WTC11 (cell line): ENCODE measurements at regions not wholly inside any gene's neighbourhood (a gene's known extent, or its start where the extent isn't known, plus 50 kb on each side); places are given as distances from the start of the nearest gene placed in this dataset.

Source experiments
- ATAC-seq: fragments of 200-7000 bp; cut with Tn5 transposase; 2 replicates; pipeline ENCODE4 v1.10.0; 2021; ENCODE audit warnings: mild to moderate bottlenecking, moderate library complexity
- CTCF ChIA-PET: fragments of 300-600 bp; sonication (Branson Sonifier 250); formaldehyde crosslinking; loops from one replicate; lab custom pipeline; 2021; ENCODE audit warnings: antibody characterized with exemption; lab: Charles Lee
- POLR2A ChIA-PET: fragments of 350-600 bp; sonication (Branson Sonifier 250); formaldehyde crosslinking; loops from one replicate; lab custom pipeline; 2021; ENCODE audit warnings: antibody characterized with exemption; lab: Charles Lee
- DNase-seq: peaks from one replicate; pipeline ENCODE4 v3.0.0; 2021; ENCODE audit warnings: low spot score
- H3K27ac Mint-ChIP-seq: 2 replicates; pipeline ENCODE4 v1.8.0; 2021; ENCODE audit warnings: mixed read lengths
- H3K27me3 Mint-ChIP-seq: 2 replicates; pipeline ENCODE4 v1.8.0; 2021; ENCODE audit warnings: low read depth, mild to moderate bottlenecking, moderate library complexity, mixed read lengths
- H3K36me3 Mint-ChIP-seq: 2 replicates; pipeline ENCODE4 v1.8.0; 2021; ENCODE audit warnings: mixed read lengths
- H3K4me1 Mint-ChIP-seq: 2 replicates; pipeline ENCODE4 v1.8.0; 2022; ENCODE audit warnings: mixed read lengths
- H3K4me3 Mint-ChIP-seq: 2 replicates; pipeline ENCODE4 v1.8.0; 2021; ENCODE audit warnings: mild to moderate bottlenecking, moderate library complexity, mixed read lengths
- H3K9me3 Mint-ChIP-seq: 2 replicates; pipeline ENCODE4 v1.8.0; 2021; ENCODE audit warnings: mixed read lengths
- AFF4 ChIP-seq: sonication (generic); formaldehyde crosslinking; IDR thresholded peaks from 2 replicates; pipeline ENCODE4 v1.8.1; 2023; ENCODE audit warnings: mild to moderate bottlenecking, missing genetic modification reagents, borderline replicate concordance
- ATF1 ChIP-seq: sonication (generic); formaldehyde crosslinking; IDR thresholded peaks from 2 replicates; pipeline ENCODE4 v1.8.1; 2023; ENCODE audit warnings: mild to moderate bottlenecking, moderate library complexity, missing genetic modification reagents
- E2F4 ChIP-seq: sonication (generic); formaldehyde crosslinking; IDR thresholded peaks from 2 replicates; pipeline ENCODE4 v1.8.1; 2022; ENCODE audit warnings: low read depth, mild to moderate bottlenecking, moderate library complexity, missing genetic modification reagents, borderline replicate concordance
- ETV6 ChIP-seq: sonication (generic); formaldehyde crosslinking; IDR thresholded peaks from 2 replicates; pipeline ENCODE4 v1.8.1; 2022; ENCODE audit warnings: mild to moderate bottlenecking, missing genetic modification reagents
- FOXP4 ChIP-seq: sonication (generic); formaldehyde crosslinking; IDR thresholded peaks from 2 replicates; pipeline ENCODE4 v1.8.0; 2022; ENCODE audit warnings: mild to moderate bottlenecking, missing genetic modification reagents
- GABPB1 ChIP-seq: sonication (generic); formaldehyde crosslinking; IDR thresholded peaks from 2 replicates; pipeline ENCODE4 v1.8.1; 2023; ENCODE audit warnings: mild to moderate bottlenecking, missing genetic modification reagents
- GTF2I ChIP-seq: fragments of 250-450 bp; sonication (Bioruptor Pico); conservative IDR thresholded peaks from 2 replicates; pipeline ENCODE4 v1.4.0; 2021; ENCODE audit warnings: mild to moderate bottlenecking
- NR2C2 ChIP-seq: sonication (generic); formaldehyde crosslinking; IDR thresholded peaks from 2 replicates; pipeline ENCODE4 v1.8.0; 2022; ENCODE audit warnings: mild to moderate bottlenecking, missing genetic modification reagents
- RELA ChIP-seq: sonication (generic); formaldehyde crosslinking; IDR thresholded peaks from 2 replicates; pipeline ENCODE4 v1.8.1; 2022; ENCODE audit warnings: missing genetic modification reagents, mild to moderate bottlenecking, borderline replicate concordance
- SMAD3 ChIP-seq: sonication (generic); formaldehyde crosslinking; IDR thresholded peaks from 2 replicates; pipeline ENCODE4 v1.8.0; 2022; ENCODE audit warnings: missing genetic modification reagents, mild to moderate bottlenecking, borderline replicate concordance
- SOX15 ChIP-seq: fragments of 250-450 bp; sonication (Bioruptor Pico); IDR thresholded peaks from 2 replicates; pipeline ENCODE4 v1.9.0; 2021; ENCODE audit warnings: mild to moderate bottlenecking
- SP1 ChIP-seq: sonication (generic); formaldehyde crosslinking; conservative IDR thresholded peaks from 2 replicates; pipeline ENCODE4 v1.8.1; 2022; ENCODE audit warnings: missing genetic modification reagents
- USF1 ChIP-seq: sonication (generic); formaldehyde crosslinking; IDR thresholded peaks from 2 replicates; pipeline ENCODE4 v1.8.0; 2022; ENCODE audit warnings: mild to moderate bottlenecking, missing genetic modification reagents
- ZNF121 ChIP-seq: sonication (generic); formaldehyde crosslinking; IDR thresholded peaks from 2 replicates; pipeline ENCODE4 v1.8.0; 2023; ENCODE audit warnings: missing genetic modification reagents
- ZNF232 ChIP-seq: sonication (generic); formaldehyde crosslinking; IDR thresholded peaks from 2 replicates; pipeline ENCODE4 v1.8.0; 2022; ENCODE audit warnings: mild to moderate bottlenecking, missing genetic modification reagents
- ZNF416 ChIP-seq: fragments of 250-450 bp; sonication (Bioruptor Pico); IDR thresholded peaks from 2 replicates; pipeline ENCODE4 v1.9.0; 2021; ENCODE audit warnings: mild to moderate bottlenecking, inconsistent platforms
- ZNF532 ChIP-seq: fragments of 250-450 bp; sonication (Bioruptor Pico); IDR thresholded peaks from 2 replicates; pipeline ENCODE4 v1.9.0; 2021; ENCODE audit warnings: mild to moderate bottlenecking, borderline replicate concordance
- TF ChIP-seq, protein P1 (sequence below): sonication (generic); formaldehyde crosslinking; IDR thresholded peaks from 2 replicates; pipeline ENCODE4 v1.8.1; 2022; ENCODE audit warnings: missing genetic modification reagents, borderline replicate concordance
- TF ChIP-seq, protein P2 (sequence below): fragments of 200-600 bp; IDR thresholded peaks from 2 replicates; pipeline ENCODE4 v1.8.0; 2022; ENCODE audit warnings: antibody characterized with exemption
- TF ChIP-seq, protein P3 (sequence below): sonication (generic); formaldehyde crosslinking; conservative IDR thresholded peaks from 2 replicates; pipeline ENCODE4 v1.8.1; 2023; ENCODE audit warnings: mild to moderate bottlenecking, low read depth, missing genetic modification reagents, moderate library complexity

DNA sequence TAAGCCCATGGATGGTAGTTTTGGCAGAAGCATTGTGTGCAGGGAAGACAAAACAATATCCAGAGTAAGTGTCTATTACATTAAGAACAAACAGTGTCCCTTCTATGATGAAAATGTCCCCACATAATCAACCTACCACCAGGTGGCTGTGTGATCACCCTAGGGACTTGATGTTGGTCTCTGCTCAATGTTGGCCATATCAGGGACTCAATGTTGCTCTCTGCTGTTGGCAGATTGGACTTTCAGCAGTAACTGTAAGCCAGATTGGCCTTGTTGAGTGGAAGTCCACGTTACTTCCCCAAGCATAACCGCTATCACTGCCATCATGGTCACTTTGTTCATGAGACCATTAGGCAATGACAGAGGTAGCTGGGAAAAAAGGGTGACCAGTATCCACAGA is 52.8 kb upstream of the PRSS3 start:
- Mint-ChIP-seq H3K4me3 (no peak overlapping the region), H3K36me3 (no peaks in the 10 kb centered on the region), H3K9me3 (peaks cover 4% of the 10 kb centered on the region), H3K27me3 (0 out of 2 replicates have a peak, but pooled peaks cover 2% of the 10 kb centered on the region), H3K4me1 (peaks cover 2% of the 10 kb centered on the region), H3K27ac (no peak overlapping the region)
- no peak for DNase-seq
- ATAC-seq, result no peak
- TF ChIP-seq GTF2I (CRISPR knock-in tag) (no peak), ZNF416 (CRISPR knock-in tag) (no peak), FOXP4 (CRISPR knock-in tag) (no peak), GABPB1 (CRISPR knock-in tag) (no peak), AFF4 (CRISPR knock-in tag) (no peak), SMAD3 (CRISPR knock-in tag) (no peak), SP1 (CRISPR knock-in tag) (no peak), ATF1 (CRISPR knock-in tag) (no peak), NR2C2 (CRISPR knock-in tag) (no peak), SOX15 (CRISPR knock-in tag) (no peak), ETV6 (CRISPR knock-in tag) (no peak), ZNF532 (no peak), USF1 (no peak), RELA (no peak), E2F4 (CRISPR knock-in tag) (no peak), ZNF232 (CRISPR knock-in tag) (no peak), ZNF121 (CRISPR knock-in tag) (no peak)
- TF ChIP-seq, protein P1, sequence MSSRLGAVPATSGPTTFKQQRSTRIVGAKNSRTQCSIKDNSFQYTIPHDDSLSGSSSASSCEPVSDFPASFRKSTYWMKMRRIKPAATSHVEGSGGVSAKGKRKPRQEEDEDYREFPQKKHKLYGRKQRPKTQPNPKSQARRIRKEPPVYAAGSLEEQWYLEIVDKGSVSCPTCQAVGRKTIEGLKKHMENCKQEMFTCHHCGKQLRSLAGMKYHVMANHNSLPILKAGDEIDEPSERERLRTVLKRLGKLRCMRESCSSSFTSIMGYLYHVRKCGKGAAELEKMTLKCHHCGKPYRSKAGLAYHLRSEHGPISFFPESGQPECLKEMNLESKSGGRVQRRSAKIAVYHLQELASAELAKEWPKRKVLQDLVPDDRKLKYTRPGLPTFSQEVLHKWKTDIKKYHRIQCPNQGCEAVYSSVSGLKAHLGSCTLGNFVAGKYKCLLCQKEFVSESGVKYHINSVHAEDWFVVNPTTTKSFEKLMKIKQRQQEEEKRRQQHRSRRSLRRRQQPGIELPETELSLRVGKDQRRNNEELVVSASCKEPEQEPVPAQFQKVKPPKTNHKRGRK (CRISPR knock-in tag), result no peak
- TF ChIP-seq, protein P2, sequence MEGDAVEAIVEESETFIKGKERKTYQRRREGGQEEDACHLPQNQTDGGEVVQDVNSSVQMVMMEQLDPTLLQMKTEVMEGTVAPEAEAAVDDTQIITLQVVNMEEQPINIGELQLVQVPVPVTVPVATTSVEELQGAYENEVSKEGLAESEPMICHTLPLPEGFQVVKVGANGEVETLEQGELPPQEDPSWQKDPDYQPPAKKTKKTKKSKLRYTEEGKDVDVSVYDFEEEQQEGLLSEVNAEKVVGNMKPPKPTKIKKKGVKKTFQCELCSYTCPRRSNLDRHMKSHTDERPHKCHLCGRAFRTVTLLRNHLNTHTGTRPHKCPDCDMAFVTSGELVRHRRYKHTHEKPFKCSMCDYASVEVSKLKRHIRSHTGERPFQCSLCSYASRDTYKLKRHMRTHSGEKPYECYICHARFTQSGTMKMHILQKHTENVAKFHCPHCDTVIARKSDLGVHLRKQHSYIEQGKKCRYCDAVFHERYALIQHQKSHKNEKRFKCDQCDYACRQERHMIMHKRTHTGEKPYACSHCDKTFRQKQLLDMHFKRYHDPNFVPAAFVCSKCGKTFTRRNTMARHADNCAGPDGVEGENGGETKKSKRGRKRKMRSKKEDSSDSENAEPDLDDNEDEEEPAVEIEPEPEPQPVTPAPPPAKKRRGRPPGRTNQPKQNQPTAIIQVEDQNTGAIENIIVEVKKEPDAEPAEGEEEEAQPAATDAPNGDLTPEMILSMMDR, result no peak
- TF ChIP-seq, protein P3, sequence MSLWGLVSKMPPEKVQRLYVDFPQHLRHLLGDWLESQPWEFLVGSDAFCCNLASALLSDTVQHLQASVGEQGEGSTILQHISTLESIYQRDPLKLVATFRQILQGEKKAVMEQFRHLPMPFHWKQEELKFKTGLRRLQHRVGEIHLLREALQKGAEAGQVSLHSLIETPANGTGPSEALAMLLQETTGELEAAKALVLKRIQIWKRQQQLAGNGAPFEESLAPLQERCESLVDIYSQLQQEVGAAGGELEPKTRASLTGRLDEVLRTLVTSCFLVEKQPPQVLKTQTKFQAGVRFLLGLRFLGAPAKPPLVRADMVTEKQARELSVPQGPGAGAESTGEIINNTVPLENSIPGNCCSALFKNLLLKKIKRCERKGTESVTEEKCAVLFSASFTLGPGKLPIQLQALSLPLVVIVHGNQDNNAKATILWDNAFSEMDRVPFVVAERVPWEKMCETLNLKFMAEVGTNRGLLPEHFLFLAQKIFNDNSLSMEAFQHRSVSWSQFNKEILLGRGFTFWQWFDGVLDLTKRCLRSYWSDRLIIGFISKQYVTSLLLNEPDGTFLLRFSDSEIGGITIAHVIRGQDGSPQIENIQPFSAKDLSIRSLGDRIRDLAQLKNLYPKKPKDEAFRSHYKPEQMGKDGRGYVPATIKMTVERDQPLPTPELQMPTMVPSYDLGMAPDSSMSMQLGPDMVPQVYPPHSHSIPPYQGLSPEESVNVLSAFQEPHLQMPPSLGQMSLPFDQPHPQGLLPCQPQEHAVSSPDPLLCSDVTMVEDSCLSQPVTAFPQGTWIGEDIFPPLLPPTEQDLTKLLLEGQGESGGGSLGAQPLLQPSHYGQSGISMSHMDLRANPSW (CRISPR knock-in tag), result no peak
- POLR2A ChIA-PET, result no interaction called here
- CTCF ChIA-PET, result no interaction called here
